AG09319 (cell line): ENCODE measurements at regions not wholly inside any gene's neighbourhood (a gene's known extent, or its start where the extent isn't known, plus 50 kb on each side); places are given as distances from the start of the nearest gene placed in this dataset.

Experiments used
- DNase-seq: peaks from one replicate; pipeline ENCODE4 v3.0.0-alpha.2; 2010; ENCODE audit warnings: low read depth; ENCODE audit errors: extremely low read depth
- CTCF ChIP-seq: IDR thresholded peaks from 2 replicates; pipeline ENCODE4 v1.5.1; 2011; ENCODE audit warnings: low read depth, mild to moderate bottlenecking, inconsistent platforms, low read length, moderate library complexity

DNA sequence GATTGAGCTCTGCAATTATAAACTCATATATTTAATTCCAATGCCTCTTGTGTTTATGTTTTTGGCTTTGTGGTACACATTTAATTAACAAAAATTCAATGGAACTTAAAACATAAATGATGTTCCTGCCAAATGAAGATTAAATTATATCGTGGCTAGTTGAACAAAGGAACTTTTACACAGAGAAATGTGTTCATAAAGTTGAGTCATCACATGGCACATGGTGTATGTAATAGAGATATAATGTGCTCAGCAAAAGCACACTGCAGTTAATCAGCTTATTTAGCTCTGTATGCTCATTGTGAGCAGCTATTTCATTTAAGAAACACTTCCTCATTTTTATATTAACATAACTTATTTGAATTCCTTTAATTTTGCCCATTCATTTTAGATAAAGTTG, 1295.6 kb upstream of the CITED2 start:
- no peak for DNase-seq

DNA sequence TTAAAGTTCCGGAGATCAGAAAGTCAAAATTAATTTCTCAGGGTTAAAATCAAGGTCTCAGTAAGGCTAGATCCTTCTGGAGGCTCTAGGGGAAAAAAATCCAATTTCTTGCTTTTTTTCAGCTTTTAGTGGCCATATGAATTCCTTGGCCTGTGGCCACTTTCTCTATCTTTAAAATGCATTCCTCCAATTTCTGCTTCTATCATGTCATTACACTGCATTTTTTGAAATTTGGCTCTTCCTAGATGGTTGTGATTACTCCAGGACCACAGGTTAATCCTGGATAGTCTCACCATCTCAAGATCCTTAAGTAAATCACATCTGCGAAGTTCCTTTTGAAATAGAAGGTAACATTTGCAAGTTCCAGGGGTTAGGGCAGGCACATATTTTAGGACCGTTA, 1294.9 kb upstream of the CITED2 start:
- no peak for DNase-seq
- TF ChIP-seq CTCF = no peak

More for the DNA sequence above, 1295.6 kb upstream of the CITED2 start:
- no peak for TF ChIP-seq CTCF

GRCh38 chr6:140663772-140664171, 1289.3 kb upstream of the CITED2 start:
- no peak for DNase-seq
- no peak for TF ChIP-seq CTCF

DNA sequence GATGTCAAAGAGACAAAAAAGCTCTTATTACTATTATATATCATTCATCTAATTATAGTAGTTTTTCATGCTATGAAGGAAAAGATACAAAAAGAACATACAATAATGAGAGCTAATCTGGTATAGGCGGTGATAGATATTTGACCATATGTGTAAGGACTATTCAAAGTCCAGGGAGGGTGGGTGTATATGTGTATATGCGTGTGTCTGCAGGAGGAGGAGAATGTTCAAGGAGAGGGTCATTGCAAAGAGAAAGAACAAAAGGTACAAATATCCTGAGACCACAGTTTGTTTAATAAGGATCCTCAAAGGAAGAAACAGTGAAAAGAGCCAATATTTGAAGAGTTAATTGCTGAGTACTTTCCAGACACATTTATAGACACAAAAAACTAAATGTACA, 1288.6 kb upstream of the CITED2 start:
- DNase-seq = no peak
- TF ChIP-seq CTCF = no peak

DNA sequence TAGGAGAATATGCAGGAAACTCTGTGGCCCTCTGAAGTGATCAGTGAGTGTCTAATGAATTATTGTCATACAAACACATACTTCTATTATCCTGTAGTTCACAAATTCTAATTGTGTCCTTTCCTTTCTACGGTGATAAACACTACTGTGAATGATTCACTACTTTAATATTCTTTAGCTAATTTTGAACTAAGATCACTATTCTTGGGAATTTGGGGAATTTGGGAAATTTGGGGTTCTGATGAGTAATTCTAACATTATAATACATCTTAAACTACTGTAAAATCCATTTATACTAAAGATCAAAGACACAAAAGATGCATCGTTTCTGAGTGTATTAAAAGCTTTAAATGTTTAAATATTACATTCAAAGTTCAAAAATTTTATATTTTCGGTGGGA, 1287.2 kb upstream of the CITED2 start:
- no peak for TF ChIP-seq CTCF
- no peak for DNase-seq

GRCh38 chr6:140660295-140660694, 1285.8 kb upstream of the CITED2 start:
- no peak for TF ChIP-seq CTCF
- no peak for DNase-seq

DNA sequence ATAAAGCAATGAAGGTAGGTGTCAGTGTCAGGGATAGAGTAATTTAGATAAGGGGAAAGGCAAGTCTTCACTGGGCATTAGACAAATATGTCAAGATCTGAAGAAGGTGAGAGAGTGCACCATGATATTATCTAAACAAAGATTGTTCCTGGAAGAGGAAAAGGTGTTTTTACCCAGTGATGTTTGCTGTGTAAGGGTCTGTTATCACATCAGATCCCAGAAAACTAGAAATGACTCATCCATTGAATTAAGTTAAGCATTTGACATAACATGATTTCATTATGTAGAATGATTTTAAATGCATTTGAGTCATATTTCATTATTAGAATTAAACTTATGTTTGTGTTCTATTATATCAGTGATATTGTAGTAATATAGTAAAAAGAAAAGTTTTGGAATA, 1279.5 kb upstream of the CITED2 start:
- no peak for TF ChIP-seq CTCF
- no peak for DNase-seq
